HCT116 (cell line): ENCODE measurements at regions not wholly inside any gene's neighbourhood (a gene's known extent, or its start where the extent isn't known, plus 50 kb on each side); places are given as distances from the start of the nearest gene placed in this dataset.

ENCODE experiments used
- ATAC-seq: fragments of 200-7000 bp; cut with Tn5 transposase; 2 replicates; pipeline ENCODE4 v1.9.1; 2020; ENCODE audit warnings: mild to moderate bottlenecking, moderate library complexity
- BruUV-seq: library from RNA; stranded (reverse); fragments of 400-500 nt; replicated peaks from 2 replicates; lab custom pipeline; 2021; lab: Mats Ljungman, UMichigan
- CTCF ChIA-PET: fragments of 300-600 bp; sonication (Branson Sonifier 250); formaldehyde crosslinking; loops from one replicate; lab custom pipeline; 2021; ENCODE audit warnings: antibody characterized with exemption; lab: Charles Lee
- POLR2A ChIA-PET: fragments of 300-600, 350-600 bp; sonication (Branson Sonifier 250); formaldehyde crosslinking; loops from one replicate; lab custom pipeline; 2021; ENCODE audit warnings: antibody characterized with exemption; lab: Charles Lee
- RAD21 ChIA-PET, 2 experiments: fragments of 300-600 bp; sonication (Branson Sonifier 250); formaldehyde crosslinking; loops; one replicate each; lab custom pipeline; 2023; ENCODE audit warnings: low total read pairs in 2 of 2; ENCODE audit not compliant: uncharacterized antibody in 2 of 2, unreplicated experiment in 2 of 2, low non-redundant PET in 1 of 2; lab: Charles Lee
- DNase-seq: peaks from one replicate; pipeline ENCODE4 v3.0.0-alpha.2; 2010; ENCODE audit warnings: low read depth, low spot score
- H2AFZ ChIP-seq: fragments of 200-600 bp; shearing (Covaris generic), sonication (generic); 2 replicates; pipeline ENCODE4 v1.6.1; 2017; ENCODE audit warnings: low read depth, mixed run types, mixed read lengths, antibody characterized with exemption, low read length; ENCODE audit not compliant: poor library complexity, severe bottlenecking
- H3K27ac ChIP-seq: 2 replicates; pipeline ENCODE4 v1.5.1; 2012; ENCODE audit warnings: low read depth, low read length
- H3K27me3 ChIP-seq: fragments of 200-600 bp; sonication (generic); 2 replicates; pipeline ENCODE4 v1.6.1; 2016; ENCODE audit warnings: mixed run types, low read length, mixed read lengths; ENCODE audit not compliant: insufficient read depth
- H3K36me3 ChIP-seq, 2 experiments: fragments of 200-500 bp in 1 of 2; fragments of 200-600 bp in 1 of 2; sonication (Bioruptor generic) in 1 of 2; sonication (generic) in 1 of 2; 2 replicates each; pipeline versions ENCODE4 v1.5.1 to v1.6.1; 2014 to 2016; ENCODE audit warnings: low read length in 2 of 2, inconsistent platforms in 1 of 2, mixed read lengths in 1 of 2, mixed run types in 1 of 2; ENCODE audit not compliant: insufficient read depth in 2 of 2, control insufficient read depth in 1 of 2
- H3K4me1 ChIP-seq, 2 experiments: fragments of 200-600 bp in 1 of 2; sonication (generic) in 1 of 2; 2 replicates each; pipeline versions ENCODE4 v1.5.1 to v1.6.1; 2012 to 2017; ENCODE audit warnings: low read length in 2 of 2, inconsistent platforms in 1 of 2, mild to moderate bottlenecking in 1 of 2, mixed read lengths in 1 of 2, mixed run types in 1 of 2, moderate library complexity in 1 of 2; ENCODE audit not compliant: insufficient read depth in 2 of 2, control insufficient read depth in 1 of 2
- H3K4me2 ChIP-seq: fragments of 200-600 bp; sonication (generic); 2 replicates; pipeline ENCODE4 v1.6.1; 2017; ENCODE audit warnings: mixed run types, low read length, mixed read lengths
- H3K4me3 ChIP-seq, 2 experiments: fragments of 200-600 bp in 1 of 2; sonication (generic) in 1 of 2; replicated peaks in 1 of 2; 2 replicates each; pipeline ENCODE4 v1.5.1; 2011 to 2016; ENCODE audit warnings: low read length in 2 of 2, control low read depth in 1 of 2, low read depth in 1 of 2, mild to moderate bottlenecking in 1 of 2, mixed read lengths in 1 of 2, mixed run types in 1 of 2
- H3K79me2 ChIP-seq: fragments of 200-600 bp; sonication (generic); 2 replicates; pipeline ENCODE4 v1.6.1; 2017; ENCODE audit warnings: mild to moderate bottlenecking, mixed run types, low read length, moderate library complexity, mixed read lengths; ENCODE audit not compliant: insufficient read depth
- H3K9ac ChIP-seq: fragments of 200-600 bp; sonication (generic); 2 replicates; pipeline ENCODE4 v1.6.1; 2016; ENCODE audit warnings: low read length, mixed read lengths
- H3K9me2 ChIP-seq: fragments of 200-600 bp; sonication (generic), shearing (Covaris generic); 2 replicates; pipeline ENCODE4 v1.6.1; 2017; ENCODE audit warnings: mixed run types, mild to moderate bottlenecking, moderate library complexity; ENCODE audit not compliant: insufficient read depth
- H3K9me3 ChIP-seq, 2 experiments: fragments of 200-500 bp in 1 of 2; fragments of 200-600 bp in 1 of 2; sonication (Bioruptor generic) in 1 of 2; sonication (generic) in 1 of 2; 2 replicates each; pipeline ENCODE4 v1.6.1; 2014 to 2017; ENCODE audit warnings: low read length in 2 of 2, mixed read lengths in 2 of 2, inconsistent platforms in 1 of 2, low read depth in 1 of 2, mild to moderate bottlenecking in 1 of 2, mixed run types in 1 of 2, moderate library complexity in 1 of 2; ENCODE audit not compliant: control insufficient read depth in 1 of 2, insufficient read depth in 1 of 2
- H4K20me1 ChIP-seq: fragments of 200-600 bp; sonication (generic), shearing (Covaris generic); 2 replicates; pipeline ENCODE4 v1.6.1; 2017; ENCODE audit warnings: mixed run types, mild to moderate bottlenecking, moderate library complexity; ENCODE audit not compliant: insufficient read depth
- CBX3 ChIP-seq: IDR thresholded peaks from 2 replicates; pipeline ENCODE4 v1.6.1; 2012; ENCODE audit warnings: low read depth
- POLR2AphosphoS5 ChIP-seq: IDR thresholded peaks from 2 replicates; pipeline ENCODE4 v1.6.1; 2011; ENCODE audit warnings: mild to moderate bottlenecking, low read depth, low read length, moderate library complexity
- SIN3A ChIP-seq: IDR thresholded peaks from 2 replicates; pipeline ENCODE4 v1.6.1; 2012; ENCODE audit warnings: low read depth
- SRF ChIP-seq: IDR thresholded peaks from 2 replicates; pipeline ENCODE4 v1.6.1; 2012; ENCODE audit warnings: low read depth
- ZBTB33 ChIP-seq: IDR thresholded peaks from 2 replicates; pipeline ENCODE4 v1.6.1; 2011; ENCODE audit warnings: mild to moderate bottlenecking, low read length, moderate library complexity; ENCODE audit not compliant: insufficient replicate concordance; ENCODE audit errors: extremely low read depth
- ZFX ChIP-seq: fragments of 450-650 bp; IDR thresholded peaks from 2 replicates; pipeline ENCODE4 v1.6.1; 2017
- intact Hi-C: fragments of 100-400 bp; cut with micrococcal nuclease; formaldehyde crosslinking; loops from 2 replicates; pipeline ENCODE4 v1.10.0; 2022

GRCh38 chr4:138412847-138413246, 170.7 kb upstream of the SLC7A11 start:
- H3K4me3 ChIP-seq = no peak overlapping the region
- no peaks in the 10 kb centered on the region for H3K9me3 ChIP-seq
- no peak for TF ChIP-seq SRF
- no peak for TF ChIP-seq CBX3
- TF ChIP-seq ZFX = no peak
- no peak overlapping the region for H3K27ac ChIP-seq
- no peaks in the 10 kb centered on the region for H3K4me1 ChIP-seq
- no peak overlapping the region for H3K4me2 ChIP-seq
- H3K27me3 ChIP-seq = no peaks in the 10 kb centered on the region
- no peaks in the 10 kb centered on the region for H3K9me2 ChIP-seq
- DNase-seq (no peak), ATAC-seq (no peak)
- ChIA-PET POLR2A (no interaction called here), CTCF (no interaction called here), RAD21 (no interaction called here)
- H3K79me2 ChIP-seq = no peaks in the 10 kb centered on the region
- H2AFZ ChIP-seq = no peak overlapping the region
- H3K9ac ChIP-seq = no peak overlapping the region
- no TSS peak for BruUV-seq
- no peaks in the 10 kb centered on the region for H3K36me3 ChIP-seq
- H4K20me1 ChIP-seq = no peaks in the 10 kb centered on the region
- intact Hi-C loops = no loop called here

DNA sequence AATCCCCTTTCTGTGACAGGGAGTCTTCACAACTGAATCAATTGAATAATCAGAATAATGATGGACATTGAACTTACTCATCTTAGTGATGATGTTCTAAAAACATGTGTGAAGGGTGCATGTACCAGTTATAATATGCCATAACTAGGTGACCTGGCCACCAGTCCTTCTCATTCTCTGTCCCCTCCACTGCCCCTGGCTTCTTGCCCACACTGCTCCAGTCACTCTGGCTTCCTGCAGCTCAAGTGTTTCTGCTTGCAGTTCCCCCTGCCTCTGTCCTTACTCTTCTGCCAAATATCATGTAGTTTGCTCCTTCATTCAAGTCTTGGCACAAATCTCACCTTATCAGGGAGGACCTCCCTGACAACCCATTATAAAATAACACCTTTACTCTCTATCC, 168.1 kb upstream of the SLC7A11 start:
- ChIA-PET RAD21 (no interaction called here), CTCF (no interaction called here)

More for the DNA sequence above, 168.1 kb upstream of the SLC7A11 start:
- POLR2A ChIA-PET = no interaction called here
- Histone ChIP-seq H3K4me1 (peaks cover 5 to 9% of the 10 kb centered on the region in 2 experiments), H3K9me2 (no peaks in the 10 kb centered on the region), H2AFZ (no peak overlapping the region), H3K4me3 (no peak overlapping the region), H3K79me2 (no peaks in the 10 kb centered on the region), H3K9ac (no peak overlapping the region), H3K4me2 (no peak overlapping the region), H3K36me3 (no peaks in the 10 kb centered on the region), H3K27me3 (no peaks in the 10 kb centered on the region), H4K20me1 (no peaks in the 10 kb centered on the region), H3K27ac (no peak overlapping the region), H3K9me3 (no peaks in the 10 kb centered on the region)
- DNase-seq = no peak
- no peak for TF ChIP-seq SIN3A
- no peak for TF ChIP-seq ZFX
- no peak for TF ChIP-seq POLR2AphosphoS5
- TF ChIP-seq ZBTB33 = no peak
- BruUV-seq = no TSS peak
- intact Hi-C loops = no loop called here
- no peak for ATAC-seq
